Tibial nerve (tissue), 3 donors: ENCODE measurements at regions not wholly inside any gene's neighbourhood (a gene's known extent, or its start where the extent isn't known, plus 50 kb on each side); places are given as distances from the start of the nearest gene placed in this dataset.

Source experiments
- POLR2A ChIP-seq, 2 donors: fragments of 450-650 bp; IDR thresholded peaks; one replicate each; pipeline ENCODE4 v1.6.1; 2017; ENCODE audit warnings: antibody characterized with exemption in 2 of 2, mild to moderate bottlenecking in 2 of 2, moderate library complexity in 2 of 2
- TF ChIP-seq, protein P1 (sequence below), 5 experiments: fragments of 200-600 bp in 3 of 5; fragments of 450-650 bp in 2 of 5; sonication (generic) in 3 of 5; IDR thresholded peaks; one replicate each; pipeline ENCODE4 v1.5.1; 2016 to 2019; ENCODE audit warnings: antibody characterized with exemption in 5 of 5, mild to moderate bottlenecking in 3 of 5, moderate library complexity in 2 of 5

- TF ChIP-seq POLR2A (IDR thresholded peaks at IDR 0.05): no peak
- TF ChIP-seq, protein P1, sequence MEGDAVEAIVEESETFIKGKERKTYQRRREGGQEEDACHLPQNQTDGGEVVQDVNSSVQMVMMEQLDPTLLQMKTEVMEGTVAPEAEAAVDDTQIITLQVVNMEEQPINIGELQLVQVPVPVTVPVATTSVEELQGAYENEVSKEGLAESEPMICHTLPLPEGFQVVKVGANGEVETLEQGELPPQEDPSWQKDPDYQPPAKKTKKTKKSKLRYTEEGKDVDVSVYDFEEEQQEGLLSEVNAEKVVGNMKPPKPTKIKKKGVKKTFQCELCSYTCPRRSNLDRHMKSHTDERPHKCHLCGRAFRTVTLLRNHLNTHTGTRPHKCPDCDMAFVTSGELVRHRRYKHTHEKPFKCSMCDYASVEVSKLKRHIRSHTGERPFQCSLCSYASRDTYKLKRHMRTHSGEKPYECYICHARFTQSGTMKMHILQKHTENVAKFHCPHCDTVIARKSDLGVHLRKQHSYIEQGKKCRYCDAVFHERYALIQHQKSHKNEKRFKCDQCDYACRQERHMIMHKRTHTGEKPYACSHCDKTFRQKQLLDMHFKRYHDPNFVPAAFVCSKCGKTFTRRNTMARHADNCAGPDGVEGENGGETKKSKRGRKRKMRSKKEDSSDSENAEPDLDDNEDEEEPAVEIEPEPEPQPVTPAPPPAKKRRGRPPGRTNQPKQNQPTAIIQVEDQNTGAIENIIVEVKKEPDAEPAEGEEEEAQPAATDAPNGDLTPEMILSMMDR (IDR thresholded peaks at IDR 0.05): no peak
Observed at GRCh38 chr16:59039066-59039720, 305.1 kb upstream of the GOT2 start.
